WTC11 (cell line): ENCODE measurements at regions not wholly inside any gene's neighbourhood (a gene's known extent, or its start where the extent isn't known, plus 50 kb on each side); places are given as distances from the start of the nearest gene placed in this dataset.

Experiments
- ATF3 ChIP-seq: sonication (generic); formaldehyde crosslinking; conservative IDR thresholded peaks from 2 replicates; pipeline ENCODE4 v1.8.1; 2022; ENCODE audit warnings: mild to moderate bottlenecking, missing genetic modification reagents
- CREM ChIP-seq: sonication (generic); formaldehyde crosslinking; IDR thresholded peaks from 2 replicates; pipeline ENCODE4 v1.8.1; 2022; ENCODE audit warnings: mild to moderate bottlenecking, missing genetic modification reagents, moderate library complexity
- CTCF ChIP-seq: fragments of 200-600 bp; IDR thresholded peaks from 2 replicates; pipeline ENCODE4 v1.8.0; 2022; ENCODE audit warnings: antibody characterized with exemption
- FOXP4 ChIP-seq: sonication (generic); formaldehyde crosslinking; IDR thresholded peaks from 2 replicates; pipeline ENCODE4 v1.8.0; 2022; ENCODE audit warnings: mild to moderate bottlenecking, missing genetic modification reagents
- IRF1 ChIP-seq: sonication (generic); formaldehyde crosslinking; IDR thresholded peaks from 2 replicates; pipeline ENCODE4 v1.8.0; 2023; ENCODE audit warnings: missing genetic modification reagents
- SP1 ChIP-seq: sonication (generic); formaldehyde crosslinking; conservative IDR thresholded peaks from 2 replicates; pipeline ENCODE4 v1.8.1; 2022; ENCODE audit warnings: missing genetic modification reagents
- USF1 ChIP-seq: sonication (generic); formaldehyde crosslinking; IDR thresholded peaks from 2 replicates; pipeline ENCODE4 v1.8.0; 2022; ENCODE audit warnings: mild to moderate bottlenecking, missing genetic modification reagents
- ZBTB43 ChIP-seq: sonication (generic); formaldehyde crosslinking; IDR thresholded peaks from 2 replicates; pipeline ENCODE4 v1.8.1; 2023; ENCODE audit warnings: mild to moderate bottlenecking, missing genetic modification reagents
- ZNF121 ChIP-seq: sonication (generic); formaldehyde crosslinking; IDR thresholded peaks from 2 replicates; pipeline ENCODE4 v1.8.0; 2023; ENCODE audit warnings: missing genetic modification reagents
- TF ChIP-seq, protein P1 (sequence below): sonication (generic); formaldehyde crosslinking; IDR thresholded peaks from 2 replicates; pipeline ENCODE4 v1.8.0; 2022; ENCODE audit warnings: missing genetic modification reagents
- TF ChIP-seq, protein P2 (sequence below): sonication (generic); formaldehyde crosslinking; IDR thresholded peaks from 2 replicates; pipeline ENCODE4 v1.8.0; 2022; ENCODE audit warnings: mild to moderate bottlenecking, missing genetic modification reagents
- TF ChIP-seq, protein P3 (sequence below): sonication (generic); formaldehyde crosslinking; IDR thresholded peaks from 2 replicates; pipeline ENCODE4 v1.8.1; 2023; ENCODE audit warnings: mild to moderate bottlenecking, missing genetic modification reagents, moderate library complexity
- TF ChIP-seq, protein P4 (sequence below): sonication (generic); formaldehyde crosslinking; IDR thresholded peaks from 2 replicates; pipeline ENCODE4 v1.8.1; 2023; ENCODE audit warnings: mild to moderate bottlenecking, missing genetic modification reagents

DNA sequence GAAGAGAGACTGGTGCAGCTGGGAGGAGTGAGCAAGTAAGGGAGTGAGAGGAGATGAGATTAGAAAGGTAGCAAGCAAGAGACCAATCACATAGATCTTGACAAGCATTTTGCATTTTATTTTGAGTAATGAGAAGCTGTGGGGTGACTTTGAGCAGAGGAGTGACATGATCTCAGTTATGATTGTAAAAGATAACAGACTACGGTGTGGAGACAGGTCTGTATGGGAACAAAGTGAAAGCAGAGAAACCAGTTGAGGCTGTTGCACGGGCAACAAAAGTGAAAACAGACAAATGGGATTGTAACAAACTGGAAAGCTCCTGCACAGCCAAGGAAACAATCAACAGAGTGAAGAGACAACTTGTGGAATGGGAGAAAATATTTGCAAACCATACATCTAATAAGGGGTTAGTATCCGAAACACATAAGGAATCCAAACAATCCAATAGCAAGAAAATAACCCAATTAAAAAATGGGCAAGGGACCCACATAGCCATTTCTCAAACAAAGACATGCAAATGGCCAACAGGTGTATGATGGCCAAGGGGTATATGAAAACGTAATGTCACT is 68.4 kb downstream of the SNRPE start:
- TF ChIP-seq, protein P1, sequence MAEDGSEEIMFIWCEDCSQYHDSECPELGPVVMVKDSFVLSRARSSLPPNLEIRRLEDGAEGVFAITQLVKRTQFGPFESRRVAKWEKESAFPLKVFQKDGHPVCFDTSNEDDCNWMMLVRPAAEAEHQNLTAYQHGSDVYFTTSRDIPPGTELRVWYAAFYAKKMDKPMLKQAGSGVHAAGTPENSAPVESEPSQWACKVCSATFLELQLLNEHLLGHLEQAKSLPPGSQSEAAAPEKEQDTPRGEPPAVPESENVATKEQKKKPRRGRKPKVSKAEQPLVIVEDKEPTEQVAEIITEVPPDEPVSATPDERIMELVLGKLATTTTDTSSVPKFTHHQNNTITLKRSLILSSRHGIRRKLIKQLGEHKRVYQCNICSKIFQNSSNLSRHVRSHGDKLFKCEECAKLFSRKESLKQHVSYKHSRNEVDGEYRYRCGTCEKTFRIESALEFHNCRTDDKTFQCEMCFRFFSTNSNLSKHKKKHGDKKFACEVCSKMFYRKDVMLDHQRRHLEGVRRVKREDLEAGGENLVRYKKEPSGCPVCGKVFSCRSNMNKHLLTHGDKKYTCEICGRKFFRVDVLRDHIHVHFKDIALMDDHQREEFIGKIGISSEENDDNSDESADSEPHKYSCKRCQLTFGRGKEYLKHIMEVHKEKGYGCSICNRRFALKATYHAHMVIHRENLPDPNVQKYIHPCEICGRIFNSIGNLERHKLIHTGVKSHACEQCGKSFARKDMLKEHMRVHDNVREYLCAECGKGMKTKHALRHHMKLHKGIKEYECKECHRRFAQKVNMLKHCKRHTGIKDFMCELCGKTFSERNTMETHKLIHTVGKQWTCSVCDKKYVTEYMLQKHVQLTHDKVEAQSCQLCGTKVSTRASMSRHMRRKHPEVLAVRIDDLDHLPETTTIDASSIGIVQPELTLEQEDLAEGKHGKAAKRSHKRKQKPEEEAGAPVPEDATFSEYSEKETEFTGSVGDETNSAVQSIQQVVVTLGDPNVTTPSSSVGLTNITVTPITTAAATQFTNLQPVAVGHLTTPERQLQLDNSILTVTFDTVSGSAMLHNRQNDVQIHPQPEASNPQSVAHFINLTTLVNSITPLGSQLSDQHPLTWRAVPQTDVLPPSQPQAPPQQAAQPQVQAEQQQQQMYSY (CRISPR knock-in tag), result no peak
- TF ChIP-seq ZNF121 (CRISPR knock-in tag), result no peak
- no peak for TF ChIP-seq ATF3
- no peak for TF ChIP-seq ZBTB43
- no peak for TF ChIP-seq CTCF
- TF ChIP-seq, protein P2, sequence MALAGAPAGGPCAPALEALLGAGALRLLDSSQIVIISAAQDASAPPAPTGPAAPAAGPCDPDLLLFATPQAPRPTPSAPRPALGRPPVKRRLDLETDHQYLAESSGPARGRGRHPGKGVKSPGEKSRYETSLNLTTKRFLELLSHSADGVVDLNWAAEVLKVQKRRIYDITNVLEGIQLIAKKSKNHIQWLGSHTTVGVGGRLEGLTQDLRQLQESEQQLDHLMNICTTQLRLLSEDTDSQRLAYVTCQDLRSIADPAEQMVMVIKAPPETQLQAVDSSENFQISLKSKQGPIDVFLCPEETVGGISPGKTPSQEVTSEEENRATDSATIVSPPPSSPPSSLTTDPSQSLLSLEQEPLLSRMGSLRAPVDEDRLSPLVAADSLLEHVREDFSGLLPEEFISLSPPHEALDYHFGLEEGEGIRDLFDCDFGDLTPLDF (CRISPR knock-in tag), result no peak
- no peak for TF ChIP-seq USF1 (CRISPR knock-in tag)
- TF ChIP-seq, protein P3, sequence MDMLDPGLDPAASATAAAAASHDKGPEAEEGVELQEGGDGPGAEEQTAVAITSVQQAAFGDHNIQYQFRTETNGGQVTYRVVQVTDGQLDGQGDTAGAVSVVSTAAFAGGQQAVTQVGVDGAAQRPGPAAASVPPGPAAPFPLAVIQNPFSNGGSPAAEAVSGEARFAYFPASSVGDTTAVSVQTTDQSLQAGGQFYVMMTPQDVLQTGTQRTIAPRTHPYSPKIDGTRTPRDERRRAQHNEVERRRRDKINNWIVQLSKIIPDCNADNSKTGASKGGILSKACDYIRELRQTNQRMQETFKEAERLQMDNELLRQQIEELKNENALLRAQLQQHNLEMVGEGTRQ (CRISPR knock-in tag), result no peak
- TF ChIP-seq IRF1 (CRISPR knock-in tag), result no peak
- TF ChIP-seq FOXP4 (CRISPR knock-in tag), result no peak
- TF ChIP-seq, protein P4, sequence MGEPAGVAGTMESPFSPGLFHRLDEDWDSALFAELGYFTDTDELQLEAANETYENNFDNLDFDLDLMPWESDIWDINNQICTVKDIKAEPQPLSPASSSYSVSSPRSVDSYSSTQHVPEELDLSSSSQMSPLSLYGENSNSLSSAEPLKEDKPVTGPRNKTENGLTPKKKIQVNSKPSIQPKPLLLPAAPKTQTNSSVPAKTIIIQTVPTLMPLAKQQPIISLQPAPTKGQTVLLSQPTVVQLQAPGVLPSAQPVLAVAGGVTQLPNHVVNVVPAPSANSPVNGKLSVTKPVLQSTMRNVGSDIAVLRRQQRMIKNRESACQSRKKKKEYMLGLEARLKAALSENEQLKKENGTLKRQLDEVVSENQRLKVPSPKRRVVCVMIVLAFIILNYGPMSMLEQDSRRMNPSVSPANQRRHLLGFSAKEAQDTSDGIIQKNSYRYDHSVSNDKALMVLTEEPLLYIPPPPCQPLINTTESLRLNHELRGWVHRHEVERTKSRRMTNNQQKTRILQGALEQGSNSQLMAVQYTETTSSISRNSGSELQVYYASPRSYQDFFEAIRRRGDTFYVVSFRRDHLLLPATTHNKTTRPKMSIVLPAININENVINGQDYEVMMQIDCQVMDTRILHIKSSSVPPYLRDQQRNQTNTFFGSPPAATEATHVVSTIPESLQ, result no peak
- TF ChIP-seq CREM, result no peak
- TF ChIP-seq SP1 (CRISPR knock-in tag), result no peak
